GM13977 (cell line): ENCODE measurements at regions not wholly inside any gene's neighbourhood (a gene's known extent, or its start where the extent isn't known, plus 50 kb on each side); places are given as distances from the start of the nearest gene placed in this dataset.

Source experiments
- DNase-seq: peaks from one replicate; pipeline ENCODE4 v3.0.0; 2012; ENCODE audit warnings: low spot score
- CTCF ChIP-seq: IDR thresholded peaks from 2 replicates; pipeline ENCODE4 v1.5.1; 2012; ENCODE audit warnings: mild to moderate bottlenecking, control low read depth; ENCODE audit not compliant: insufficient read depth; ENCODE audit errors: extremely low read depth, missing control alignments
- in situ Hi-C: fragments of 300-500 bp; cut with MboI; formaldehyde crosslinking; loops from one replicate; pipeline ENCODE4 v1.12.0; 2022; ENCODE audit warnings: low sequenced_read_pairs, low pct_unique_long_range_greater_than_20kb, mixed read lengths, inconsistent platforms; ENCODE audit not compliant: unreplicated experiment

- DNase-seq, result no peak
- no peak for TF ChIP-seq CTCF
- in situ Hi-C loops, result no loop called here
Observed at GRCh38 chr1:29933067-29933466, 696.7 kb downstream of the PTPRU start.

GRCh38 chr1:29932626-29933025 lies 696.3 kb downstream of the PTPRU start:
- no peak for TF ChIP-seq CTCF
- in situ Hi-C loops, result no loop called here
- DNase-seq, result no peak

GRCh38 chr1:29931477-29932175 lies 695.3 kb downstream of the PTPRU start:
- DNase-seq, result no peak
- in situ Hi-C loops, result no loop called here
- no peak for TF ChIP-seq CTCF

GRCh38 chr1:29925058-29925457 lies 688.7 kb downstream of the PTPRU start:
- in situ Hi-C loops, result no loop called here
- TF ChIP-seq CTCF, result no peak
- DNase-seq, result no peak

GRCh38 chr1:29924017-29924431 lies 687.7 kb downstream of the PTPRU start:
- in situ Hi-C loops, result no loop called here
- no peak for TF ChIP-seq CTCF
- DNase-seq, result no peak

- no peak for TF ChIP-seq CTCF
- DNase-seq, result no peak
- in situ Hi-C loops, result no loop called here
Observed at GRCh38 chr1:29921741-29922140, 685.4 kb downstream of the PTPRU start.
